ENCODE measurements at regions not wholly inside any gene's neighbourhood (a gene's known extent, or its start where the extent isn't known, plus 50 kb on each side); places are given as distances from the start of the nearest gene placed in this dataset.

- Histone ChIP-seq H3K27me3 (ENCODE audit: insufficient read depth, low read length, poor library complexity, severe bottlenecking) (no peaks in the 10 kb centered on the region), H3K9me2 (replicated peaks; ENCODE audit: low read depth, low read length) (no peaks in the 10 kb centered on the region), H3K4me1 (ENCODE audit: insufficient read depth, low read length, poor library complexity, severe bottlenecking) (peaks cover 6% of the 10 kb centered on the region), H3K9me3 (ENCODE audit: insufficient read depth, low read depth, low read length) (no peaks in the 10 kb centered on the region), H3K4me3 (ENCODE audit: low read length, poor library complexity, severe bottlenecking) (no peak overlapping the region), H3K4me2 (ENCODE audit: low read depth, low read length, poor library complexity, severe bottlenecking) (no peak overlapping the region), H3K9ac (ENCODE audit: low read depth, low read length, poor library complexity, severe bottlenecking) (no peak overlapping the region), H4K20me1 (ENCODE audit: insufficient read depth, low read length, poor library complexity, severe bottlenecking) (no peaks in the 10 kb centered on the region), H3K36me3 (ENCODE audit: insufficient read depth, low read length) (no peaks in the 10 kb centered on the region), H3K79me2 (ENCODE audit: insufficient read depth, low read length) (no peaks in the 10 kb centered on the region), H2AFZ (ENCODE audit: low read length) (no peak overlapping the region), H3F3A (ENCODE audit: low read depth) (no peaks in the 10 kb centered on the region)
- no peak for TF ChIP-seq CTCF (conservative IDR thresholded peaks at IDR 0.05; ENCODE audit: low read length)
- TF ChIP-seq EZH2phosphoT487 (IDR thresholded peaks at IDR 0.05; ENCODE audit: borderline replicate concordance): no peak
Measured at GRCh38 chr3:30516238-30516637, 90.2 kb upstream of the TGFBR2 start.

GRCh38 chr3:30518181-30518864, 88.1 kb upstream of the TGFBR2 start:
- no peak overlapping the region for H3K4me2 ChIP-seq (ENCODE audit: low read depth, low read length, poor library complexity, severe bottlenecking)
- H2AFZ ChIP-seq (ENCODE audit: low read length): no peak overlapping the region

GRCh38 chr3:30518872-30519271, 87.5 kb upstream of the TGFBR2 start:
- H3K79me2 ChIP-seq (ENCODE audit: insufficient read depth, low read length): no peaks in the 10 kb centered on the region
- H4K20me1 ChIP-seq (ENCODE audit: insufficient read depth, low read length, poor library complexity, severe bottlenecking): no peaks in the 10 kb centered on the region
- H3F3A ChIP-seq (ENCODE audit: low read depth): no peaks in the 10 kb centered on the region
- H3K9me2 ChIP-seq (replicated peaks; ENCODE audit: low read depth, low read length): no peaks in the 10 kb centered on the region
- no peaks in the 10 kb centered on the region for H3K9me3 ChIP-seq (ENCODE audit: insufficient read depth, low read depth, low read length)
- H3K4me2 ChIP-seq (ENCODE audit: low read depth, low read length, poor library complexity, severe bottlenecking): no peak overlapping the region
- no peak overlapping the region for H2AFZ ChIP-seq (ENCODE audit: low read length)
- H3K36me3 ChIP-seq (ENCODE audit: insufficient read depth, low read length): no peaks in the 10 kb centered on the region
- H3K4me1 ChIP-seq (ENCODE audit: insufficient read depth, low read length, poor library complexity, severe bottlenecking): no peaks in the 10 kb centered on the region
- TF ChIP-seq CTCF (conservative IDR thresholded peaks at IDR 0.05; ENCODE audit: low read length) (no peak), EZH2phosphoT487 (IDR thresholded peaks at IDR 0.05; ENCODE audit: borderline replicate concordance) (no peak)
- no peak overlapping the region for H3K9ac ChIP-seq (ENCODE audit: low read depth, low read length, poor library complexity, severe bottlenecking)
- no peak overlapping the region for H3K4me3 ChIP-seq (ENCODE audit: low read length, poor library complexity, severe bottlenecking)
- no peaks in the 10 kb centered on the region for H3K27me3 ChIP-seq (ENCODE audit: insufficient read depth, low read length, poor library complexity, severe bottlenecking)

More at GRCh38 chr3:30518181-30518864, 88.1 kb upstream of the TGFBR2 start:
- Histone ChIP-seq H3K27me3 (ENCODE audit: insufficient read depth, low read length, poor library complexity, severe bottlenecking) (no peaks in the 10 kb centered on the region), H3K9me2 (replicated peaks; ENCODE audit: low read depth, low read length) (no peaks in the 10 kb centered on the region), H3K4me3 (ENCODE audit: low read length, poor library complexity, severe bottlenecking) (no peak overlapping the region), H3K9ac (ENCODE audit: low read depth, low read length, poor library complexity, severe bottlenecking) (no peak overlapping the region), H4K20me1 (ENCODE audit: insufficient read depth, low read length, poor library complexity, severe bottlenecking) (no peaks in the 10 kb centered on the region), H3K79me2 (ENCODE audit: insufficient read depth, low read length) (no peaks in the 10 kb centered on the region), H3K36me3 (ENCODE audit: insufficient read depth, low read length) (no peaks in the 10 kb centered on the region), H3K9me3 (ENCODE audit: insufficient read depth, low read depth, low read length) (no peaks in the 10 kb centered on the region), H3F3A (ENCODE audit: low read depth) (no peaks in the 10 kb centered on the region), H3K4me1 (ENCODE audit: insufficient read depth, low read length, poor library complexity, severe bottlenecking) (no peaks in the 10 kb centered on the region)
- no peak for TF ChIP-seq CTCF (conservative IDR thresholded peaks at IDR 0.05; ENCODE audit: low read length)
- TF ChIP-seq EZH2phosphoT487 (IDR thresholded peaks at IDR 0.05; ENCODE audit: borderline replicate concordance): no peak
